GM12872 (cell line): ENCODE measurements at regions not wholly inside any gene's neighbourhood (a gene's known extent, or its start where the extent isn't known, plus 50 kb on each side); places are given as distances from the start of the nearest gene placed in this dataset.

Experiments used
- CTCF ChIP-seq: IDR thresholded peaks from 3 replicates; pipeline ENCODE4 v1.5.1; 2011; ENCODE audit warnings: low read depth, mild to moderate bottlenecking, low read length, moderate library complexity; ENCODE audit not compliant: insufficient read depth

GRCh38 chr9:105864248-105864898 is 170.0 kb downstream of the TMEM38B start:
- TF ChIP-seq CTCF: no peak

- no peak for TF ChIP-seq CTCF
These were observed 170.9 kb downstream of the TMEM38B start for GRCh38 chr9:105865285-105865684.

GRCh38 chr9:105871540-105871939 is 177.2 kb downstream of the TMEM38B start:
- no peak for TF ChIP-seq CTCF

- no peak for TF ChIP-seq CTCF
These were observed 179.5 kb downstream of the TMEM38B start for GRCh38 chr9:105873801-105874200.

GRCh38 chr9:105877721-105878120 is 183.4 kb downstream of the TMEM38B start:
- TF ChIP-seq CTCF: no peak

GRCh38 chr9:105879181-105879580 is 184.8 kb downstream of the TMEM38B start:
- no peak for TF ChIP-seq CTCF

GRCh38 chr9:105880517-105880916 is 186.2 kb downstream of the TMEM38B start:
- no peak for TF ChIP-seq CTCF
